ENCODE measurements at regions not wholly inside any gene's neighbourhood (a gene's known extent, or its start where the extent isn't known, plus 50 kb on each side); places are given as distances from the start of the nearest gene placed in this dataset.
"Not testable (repeated sequence)": the region's sequence is repeated elsewhere in the genome, so short reads cannot be mapped to it uniquely, and the experiment has no call there.

GRCh38 chr2:225894236-225894980, 494.9 kb downstream of the NYAP2 start:
- no peak for DNase-seq (ENCODE audit: low read depth in 2 of 2, low spot score in 1 of 2)

DNA sequence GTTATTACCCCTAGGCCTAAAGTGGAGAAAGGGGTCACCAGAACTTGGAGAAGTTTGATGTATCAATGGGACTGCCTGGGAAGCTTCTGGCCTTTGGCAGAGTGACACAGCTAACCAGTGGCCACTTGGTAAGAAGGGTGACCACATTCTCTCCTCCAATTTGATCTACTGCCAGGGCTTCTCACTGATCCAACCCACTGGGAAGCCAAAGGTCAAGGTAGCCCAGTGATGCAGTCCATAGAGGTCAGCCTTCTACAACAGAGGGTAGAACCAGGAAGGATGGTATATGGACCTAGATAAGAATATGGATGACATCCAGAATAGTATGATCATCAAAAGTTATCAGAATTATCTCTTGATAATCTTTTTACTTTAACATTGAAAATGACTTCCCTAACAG, 493.6 kb downstream of the NYAP2 start:
- no peak for DNase-seq (ENCODE audit: low read depth in 2 of 2, low spot score in 1 of 2)

DNA sequence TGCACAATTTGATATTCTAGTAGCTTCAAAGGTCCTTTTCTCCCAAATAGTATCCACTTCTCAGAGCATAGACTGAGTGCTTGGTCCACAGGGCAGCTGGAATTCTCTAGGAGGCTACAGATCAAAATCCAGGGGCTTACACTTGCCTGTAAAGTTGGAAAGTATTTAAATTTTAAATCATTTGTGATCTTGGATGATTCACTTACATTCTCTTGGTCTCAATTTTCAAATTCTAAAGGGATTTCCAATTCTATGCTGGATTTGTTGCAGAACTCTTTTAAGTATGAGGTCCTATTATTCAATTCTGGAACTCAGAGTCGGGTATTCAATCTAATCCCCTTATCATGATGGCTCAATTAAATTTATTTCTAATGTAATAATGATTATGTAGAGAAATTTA, 492.3 kb downstream of the NYAP2 start:
- DNase-seq (ENCODE audit: low read depth in 2 of 2, low spot score in 1 of 2), result no peak

DNA sequence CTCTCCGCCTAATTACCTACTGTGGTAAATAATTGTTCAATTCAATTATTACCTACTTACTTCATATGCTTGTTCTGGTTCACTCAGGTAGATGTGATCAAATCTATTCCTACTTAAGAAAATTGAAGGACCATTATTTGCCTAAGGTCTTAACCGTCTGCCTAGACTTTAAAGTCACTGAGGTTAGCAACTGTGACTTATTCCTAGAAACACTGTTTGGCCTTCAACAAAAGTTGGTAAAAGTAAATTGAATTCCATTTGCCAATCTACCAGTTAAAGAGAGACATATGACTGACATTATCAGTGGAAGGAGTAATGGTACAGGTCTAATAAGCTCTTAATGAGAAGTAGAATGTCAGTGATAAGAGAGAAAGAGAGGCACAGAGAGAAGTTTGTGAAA, 491.5 kb downstream of the NYAP2 start:
- no peak for DNase-seq (ENCODE audit: low read depth in 2 of 2, low spot score in 1 of 2)

GRCh38 chr2:225889452-225889851, 489.9 kb downstream of the NYAP2 start:
- DNase-seq (ENCODE audit: low read depth in 2 of 2, low spot score in 1 of 2), result no peak

GRCh38 chr2:225867071-225867470, 467.6 kb downstream of the NYAP2 start:
- DNase-seq (ENCODE audit: low read depth in 2 of 2, low spot score in 1 of 2), result no peak

GRCh38 chr2:225865468-225865867, 466.0 kb downstream of the NYAP2 start:
- no peak for DNase-seq (ENCODE audit: low read depth in 2 of 2, low spot score in 1 of 2)

DNA sequence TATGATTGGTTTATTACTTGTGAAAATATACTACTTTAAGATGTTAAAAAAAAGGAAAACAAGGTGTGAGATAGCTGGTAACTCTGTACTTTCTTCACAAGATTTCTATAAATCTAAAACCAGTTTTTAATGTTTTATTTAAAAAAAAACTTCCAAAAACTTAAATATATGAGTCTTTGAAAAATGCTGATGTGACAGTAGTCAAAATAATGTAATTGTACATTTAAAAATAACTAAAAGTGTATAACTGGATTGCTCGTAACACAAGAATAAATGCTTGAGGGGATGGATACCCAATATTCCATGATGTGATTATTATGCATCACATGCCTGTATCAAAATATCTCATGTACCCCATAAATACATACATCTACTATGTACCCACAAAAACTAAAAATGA, 464.9 kb downstream of the NYAP2 start:
- no peak for DNase-seq (ENCODE audit: low read depth in 2 of 2, low spot score in 1 of 2)

GRCh38 chr2:225842939-225843338, 443.4 kb downstream of the NYAP2 start:
- DNase-seq (ENCODE audit: low read depth in 2 of 2, low spot score in 1 of 2), result no peak

DNA sequence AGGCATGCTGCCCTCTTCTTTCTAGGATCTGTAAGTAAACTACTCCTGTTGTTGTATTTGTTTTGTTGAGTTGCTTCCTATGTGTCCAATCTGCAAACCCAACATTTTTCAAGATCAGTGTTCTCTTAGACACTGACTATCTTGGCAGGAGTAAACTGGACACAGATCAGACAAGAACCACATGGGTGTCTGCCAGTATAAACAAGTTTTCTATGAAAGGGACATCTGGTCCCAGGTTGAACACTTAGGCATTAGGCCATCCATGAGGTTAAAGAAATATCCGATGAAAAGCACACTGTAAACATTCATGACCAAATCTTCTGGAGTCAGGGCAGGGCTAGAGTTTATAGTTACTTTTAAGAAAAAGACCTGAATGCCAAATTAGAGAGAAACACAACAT, 441.8 kb downstream of the NYAP2 start:
- DNase-seq (ENCODE audit: low read depth in 2 of 2, low spot score in 1 of 2), result no peak

DNA sequence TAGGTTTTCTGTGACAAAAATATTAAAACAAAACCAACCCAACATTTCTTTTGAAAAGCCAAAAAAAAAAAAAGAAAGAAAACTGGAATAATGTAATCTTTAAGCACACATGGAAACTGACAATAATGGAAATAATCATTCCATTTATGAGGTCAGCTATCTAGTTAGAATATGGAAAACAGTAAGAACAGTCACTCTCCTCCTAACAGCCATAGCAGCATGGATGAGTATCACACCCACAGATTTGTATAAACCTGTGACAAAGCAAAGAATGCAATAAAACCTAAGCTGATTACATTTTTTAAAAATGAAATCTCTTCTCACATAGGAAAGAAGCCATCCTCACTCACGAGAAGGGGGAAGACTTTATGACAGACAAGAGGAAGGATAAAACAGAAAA, 437.8 kb downstream of the NYAP2 start:
- no peak for DNase-seq (ENCODE audit: low read depth in 2 of 2, low spot score in 1 of 2)

DNA sequence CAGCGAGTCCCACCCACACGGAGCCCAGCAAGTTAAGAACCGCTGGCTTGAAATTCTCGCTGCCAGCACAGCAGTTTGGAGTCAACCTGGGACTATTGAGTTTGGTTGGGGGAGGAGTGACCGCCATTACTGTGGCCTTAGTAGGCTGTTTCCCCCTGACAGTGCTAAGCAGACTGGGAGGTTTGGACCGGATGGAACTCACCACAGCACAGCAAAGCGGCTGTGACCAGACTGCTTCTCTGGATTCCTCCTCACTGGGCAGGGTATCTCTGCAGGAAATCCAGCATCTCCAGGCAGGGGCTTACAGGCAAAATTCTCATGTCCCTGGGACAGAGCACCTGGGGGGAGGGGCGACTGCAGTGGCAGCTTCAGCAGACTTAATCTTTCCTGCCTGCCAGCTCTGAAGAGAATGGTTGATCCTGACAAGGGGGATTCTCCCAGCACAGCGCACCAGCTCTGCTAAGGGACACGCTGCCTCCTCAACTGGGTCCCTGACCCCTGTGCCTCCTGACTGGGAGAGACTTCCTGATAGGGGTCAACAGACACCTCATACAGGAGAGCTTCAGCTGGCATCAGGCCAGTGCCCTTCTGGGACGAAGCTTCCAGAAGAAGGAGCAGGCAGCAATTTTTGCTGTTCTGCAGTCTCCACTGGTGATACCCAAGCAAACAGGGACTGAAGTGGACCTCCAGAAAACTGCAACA, 425.4 kb downstream of the NYAP2 start:
- no peak for DNase-seq (ENCODE audit: low read depth in 2 of 2, low spot score in 1 of 2)

DNA sequence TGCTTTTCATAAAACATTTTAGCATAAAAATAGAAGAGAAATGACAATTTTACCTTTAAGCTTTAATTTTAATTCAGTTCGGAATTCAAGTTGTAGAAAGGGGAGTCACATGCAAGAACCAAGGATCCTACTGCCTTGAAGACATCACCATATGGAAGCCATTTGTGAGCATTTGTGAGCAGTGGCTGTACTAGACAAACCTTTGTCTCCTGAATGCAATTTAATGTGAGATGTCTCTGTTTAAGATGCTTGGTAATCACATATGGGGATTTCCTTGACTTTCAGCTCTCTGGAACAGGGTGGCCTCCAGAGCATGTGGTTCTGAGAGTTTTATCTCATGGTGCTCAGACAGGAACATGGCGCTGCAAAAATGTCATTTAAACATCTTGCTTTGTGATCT, 421.8 kb downstream of the NYAP2 start:
- DNase-seq (ENCODE audit: low read depth in 2 of 2, low spot score in 1 of 2), result no peak

DNA sequence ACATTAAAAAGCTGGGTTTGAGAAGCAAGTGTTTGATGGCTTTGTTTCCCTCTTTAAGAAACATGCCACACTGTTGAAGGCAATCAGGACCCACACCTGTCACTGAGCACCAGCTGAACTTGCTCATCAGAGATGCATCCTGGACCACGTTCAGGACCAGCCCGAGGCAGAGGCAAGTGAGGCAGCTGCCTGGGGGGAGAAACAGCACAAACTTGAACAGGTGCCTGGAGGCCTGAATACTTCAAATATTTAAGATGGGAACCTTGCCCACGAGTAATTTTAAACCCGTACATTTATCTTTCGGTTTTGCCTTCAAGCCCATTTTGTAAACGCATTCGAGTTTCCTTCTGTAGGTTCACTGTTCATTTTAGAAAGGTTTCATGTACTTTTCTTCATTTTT, 421.3 kb downstream of the NYAP2 start:
- DNase-seq (ENCODE audit: low read depth in 2 of 2, low spot score in 1 of 2), result no peak

GRCh38 chr2:225814554-225814953, 415.0 kb downstream of the NYAP2 start:
- no peak for DNase-seq (ENCODE audit: low read depth in 2 of 2, low spot score in 1 of 2)

- DNase-seq (ENCODE audit: low read depth in 2 of 2, low spot score in 1 of 2), result no peak
Observed at GRCh38 chr2:225806105-225806504, 406.6 kb downstream of the NYAP2 start.

- not testable (repeated sequence) for DNase-seq (ENCODE audit: low read depth in 2 of 2, low spot score in 1 of 2)
Observed at GRCh38 chr2:225802076-225802475, 402.6 kb downstream of the NYAP2 start.

DNA sequence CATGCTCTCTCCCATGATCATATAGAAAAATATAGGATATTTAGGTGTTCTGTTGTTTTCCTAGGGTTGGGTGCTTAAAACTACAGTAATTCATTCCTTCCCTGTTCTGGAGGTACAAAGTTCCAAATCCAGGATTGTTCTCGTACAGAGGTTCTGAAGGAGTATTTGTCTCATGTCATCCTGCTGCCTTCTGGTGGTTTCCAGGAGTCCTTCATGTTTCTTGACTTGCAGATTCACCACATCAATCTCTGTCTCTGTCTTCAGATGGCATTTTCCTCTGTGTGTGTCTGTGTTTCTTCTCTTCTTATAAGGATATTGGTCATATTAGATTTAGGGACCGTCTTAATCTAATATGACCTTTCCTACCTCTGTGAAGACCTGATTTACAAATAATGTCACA, 397.9 kb downstream of the NYAP2 start:
- DNase-seq (ENCODE audit: low read depth in 2 of 2, low spot score in 1 of 2), result no peak

DNA sequence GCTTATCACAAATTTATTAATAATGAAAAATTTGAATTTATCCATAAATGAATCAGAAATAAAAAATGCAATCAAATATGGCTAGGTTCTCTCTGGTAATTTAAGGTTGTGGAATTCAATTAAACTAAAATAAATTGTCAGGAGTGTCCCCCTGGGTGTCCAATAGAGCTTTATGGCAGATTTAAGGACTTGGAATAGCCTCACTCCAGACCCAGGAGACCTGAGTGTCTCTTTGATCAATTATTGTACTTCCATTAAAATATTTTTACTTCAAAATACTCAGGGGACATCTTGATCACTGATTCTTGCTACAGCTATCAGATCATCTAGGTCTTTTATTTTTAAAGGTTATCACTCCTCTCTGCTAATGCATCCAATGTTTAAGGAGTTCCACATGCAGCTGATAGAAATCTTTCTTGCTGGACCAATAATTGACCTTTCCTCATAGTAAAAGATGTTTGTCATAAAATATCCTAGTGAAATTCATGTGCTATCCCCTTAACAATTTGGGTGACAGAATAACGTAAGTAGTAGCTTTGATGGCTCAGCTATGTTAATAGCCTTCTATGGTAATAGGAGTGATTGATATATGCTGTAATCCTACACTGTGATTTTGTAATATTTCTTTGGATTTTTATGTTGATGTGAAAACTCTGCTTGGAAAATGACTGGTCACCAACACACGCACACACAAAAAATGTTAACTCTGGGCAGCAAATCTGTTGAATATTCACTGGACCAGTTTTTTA, 395.3 kb downstream of the NYAP2 start:
- DNase-seq (ENCODE audit: low read depth in 2 of 2, low spot score in 1 of 2), result no peak

- DNase-seq (ENCODE audit: low read depth in 2 of 2, low spot score in 1 of 2), result no peak
Observed at GRCh38 chr2:225793736-225794550, 394.4 kb downstream of the NYAP2 start.

GRCh38 chr2:225788571-225789094, 389.1 kb downstream of the NYAP2 start:
- DNase-seq (ENCODE audit: low read depth in 2 of 2, low spot score in 1 of 2), result no peak
